ENCODE measurements at regions not wholly inside any gene's neighbourhood (a gene's known extent, or its start where the extent isn't known, plus 50 kb on each side); places are given as distances from the start of the nearest gene placed in this dataset.

DNA sequence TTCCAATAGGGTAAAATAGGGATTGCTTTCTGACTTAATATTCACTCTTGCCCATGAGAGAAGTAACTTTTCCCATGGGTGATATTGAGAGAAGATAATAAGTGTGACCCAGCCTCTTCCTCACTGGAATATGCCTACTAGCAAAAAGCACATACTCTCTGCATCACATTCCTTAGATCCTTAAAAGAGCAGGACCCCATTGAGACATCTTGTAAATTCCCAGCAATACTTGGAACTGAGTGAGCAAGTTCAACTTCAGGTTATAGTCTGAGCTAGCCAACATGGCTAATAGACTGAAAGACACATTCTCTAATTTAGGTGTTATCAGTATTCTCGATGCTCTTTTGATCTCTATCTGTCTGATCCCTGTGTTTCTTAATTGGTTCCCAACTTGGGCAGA lies 1372.3 kb downstream of the STIM2 start:
- intact Hi-C loops (cut with micrococcal nuclease; ENCODE audit: unreplicated experiment) = no loop called here
- TF ChIP-seq, protein P1, sequence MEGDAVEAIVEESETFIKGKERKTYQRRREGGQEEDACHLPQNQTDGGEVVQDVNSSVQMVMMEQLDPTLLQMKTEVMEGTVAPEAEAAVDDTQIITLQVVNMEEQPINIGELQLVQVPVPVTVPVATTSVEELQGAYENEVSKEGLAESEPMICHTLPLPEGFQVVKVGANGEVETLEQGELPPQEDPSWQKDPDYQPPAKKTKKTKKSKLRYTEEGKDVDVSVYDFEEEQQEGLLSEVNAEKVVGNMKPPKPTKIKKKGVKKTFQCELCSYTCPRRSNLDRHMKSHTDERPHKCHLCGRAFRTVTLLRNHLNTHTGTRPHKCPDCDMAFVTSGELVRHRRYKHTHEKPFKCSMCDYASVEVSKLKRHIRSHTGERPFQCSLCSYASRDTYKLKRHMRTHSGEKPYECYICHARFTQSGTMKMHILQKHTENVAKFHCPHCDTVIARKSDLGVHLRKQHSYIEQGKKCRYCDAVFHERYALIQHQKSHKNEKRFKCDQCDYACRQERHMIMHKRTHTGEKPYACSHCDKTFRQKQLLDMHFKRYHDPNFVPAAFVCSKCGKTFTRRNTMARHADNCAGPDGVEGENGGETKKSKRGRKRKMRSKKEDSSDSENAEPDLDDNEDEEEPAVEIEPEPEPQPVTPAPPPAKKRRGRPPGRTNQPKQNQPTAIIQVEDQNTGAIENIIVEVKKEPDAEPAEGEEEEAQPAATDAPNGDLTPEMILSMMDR (conservative IDR thresholded peaks at IDR 0.05) = no peak
- TF ChIP-seq EZH2 (IDR thresholded peaks at IDR 0.05; ENCODE audit: low read depth) = no peak

DNA sequence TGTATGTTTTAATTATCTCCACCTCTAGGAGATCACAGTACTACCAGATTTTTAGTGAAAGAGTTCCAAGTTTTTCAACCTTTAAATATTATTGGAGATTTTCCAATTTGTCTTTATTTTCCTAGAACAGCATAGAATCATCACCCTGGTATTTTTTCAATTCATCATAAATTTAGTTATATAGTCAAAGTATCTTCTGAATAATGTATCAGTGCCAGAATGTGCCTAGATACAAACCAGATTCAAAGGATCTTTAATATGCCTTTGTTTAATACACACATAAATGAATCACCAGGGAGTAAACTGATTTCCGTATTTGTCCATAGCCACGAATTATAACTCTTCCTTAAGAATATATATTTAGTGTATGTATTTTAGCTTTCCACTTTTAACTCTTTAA lies 1373.1 kb downstream of the STIM2 start:
- BruUV-seq (replicated peaks) = no TSS peak
- no peaks in the 10 kb centered on the region for H3K79me2 ChIP-seq (ENCODE audit: low read depth)
- ChIA-PET POLR2A (ENCODE audit: unreplicated experiment) (no interaction called here), CTCF (no interaction called here)
- no peak overlapping the region for H3K27ac ChIP-seq
- H4K20me1 ChIP-seq (ENCODE audit: insufficient read depth) = no peaks in the 10 kb centered on the region
- no peaks in the 10 kb centered on the region for H3K36me3 ChIP-seq (ENCODE audit: low read depth)
- no peaks in the 10 kb centered on the region for H3K9me3 ChIP-seq (ENCODE audit: insufficient read depth, low read depth)
- DNase-seq = no peak
- H3K4me3 ChIP-seq = no peak overlapping the region
- H3K27me3 ChIP-seq (ENCODE audit: insufficient read depth, low read depth) = no peaks in the 10 kb centered on the region
- no peaks in the 10 kb centered on the region for H3K9me2 ChIP-seq (ENCODE audit: insufficient read depth)
- intact Hi-C loops (cut with micrococcal nuclease; ENCODE audit: unreplicated experiment) = no loop called here
- no peak overlapping the region for H3K4me2 ChIP-seq
- no peak overlapping the region for H2AFZ ChIP-seq
- peaks cover 9% of the 10 kb centered on the region; the same call in 1 of the 2 replicates for H3K4me1 ChIP-seq (replicated peaks; ENCODE audit: insufficient read depth)
- H3F3A ChIP-seq (ENCODE audit: insufficient read depth, low read depth) = no peaks in the 10 kb centered on the region
- TF ChIP-seq EZH2 (IDR thresholded peaks at IDR 0.05; ENCODE audit: low read depth) = no peak
- TF ChIP-seq, protein P1 (conservative IDR thresholded peaks at IDR 0.05) = no peak

More for the DNA sequence above, 1372.3 kb downstream of the STIM2 start:
- no peaks in the 10 kb centered on the region for H4K20me1 ChIP-seq (ENCODE audit: insufficient read depth)
- ChIA-PET CTCF (no interaction called here), POLR2A (ENCODE audit: unreplicated experiment) (no interaction called here)
- H3K9me2 ChIP-seq (ENCODE audit: insufficient read depth) = no peaks in the 10 kb centered on the region
- no peaks in the 10 kb centered on the region for H3K79me2 ChIP-seq (ENCODE audit: low read depth)
- H3K4me3 ChIP-seq = no peak overlapping the region
- no peaks in the 10 kb centered on the region for H3K27me3 ChIP-seq (ENCODE audit: insufficient read depth, low read depth)
- H3K4me2 ChIP-seq = no peak overlapping the region
- H2AFZ ChIP-seq = no peak overlapping the region
- no peak overlapping the region for H3K27ac ChIP-seq
- no peaks in the 10 kb centered on the region for H3K9me3 ChIP-seq (ENCODE audit: insufficient read depth, low read depth)
- no peak for DNase-seq
- no peaks in the 10 kb centered on the region for H3F3A ChIP-seq (ENCODE audit: insufficient read depth, low read depth)
- peaks cover 9% of the 10 kb centered on the region; the same call in 1 of the 2 replicates for H3K4me1 ChIP-seq (replicated peaks; ENCODE audit: insufficient read depth)
- H3K36me3 ChIP-seq (ENCODE audit: low read depth) = no peaks in the 10 kb centered on the region
- BruUV-seq (replicated peaks) = no TSS peak

DNA sequence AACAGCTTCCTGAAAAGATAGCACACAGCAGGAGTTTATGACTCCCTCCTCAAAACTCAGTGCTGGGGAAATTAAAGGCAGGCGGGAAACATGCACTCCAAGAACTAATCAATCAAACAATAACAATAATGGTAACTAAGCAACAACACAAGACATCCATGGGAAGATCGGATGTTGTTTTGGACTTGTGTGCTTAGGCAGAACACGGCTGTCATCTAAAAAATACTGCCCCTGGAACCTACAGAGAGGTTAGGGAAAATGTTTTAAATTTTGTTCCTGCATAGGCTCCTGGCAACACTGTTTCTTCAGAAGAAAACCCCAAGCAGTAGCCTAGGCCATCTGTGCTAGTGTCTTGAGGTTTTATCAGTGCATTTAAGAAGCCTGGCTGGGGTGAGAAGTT lies 1378.2 kb downstream of the STIM2 start:
- BruUV-seq (replicated peaks) = no TSS peak
- ChIA-PET POLR2A (ENCODE audit: unreplicated experiment) (no interaction called here), CTCF (no interaction called here)
- no peaks in the 10 kb centered on the region for H3K9me2 ChIP-seq (ENCODE audit: insufficient read depth)
- H3K4me2 ChIP-seq = no peak overlapping the region
- peak overlapping the region; percentile 31; the same call in 1 of the 2 replicates for H2AFZ ChIP-seq
- H3K27ac ChIP-seq = no peak overlapping the region
- no peaks in the 10 kb centered on the region for H3K36me3 ChIP-seq (ENCODE audit: low read depth)
- H4K20me1 ChIP-seq (ENCODE audit: insufficient read depth) = no peaks in the 10 kb centered on the region; the same call in 1 of the 2 replicates
- TF ChIP-seq EZH2 (IDR thresholded peaks at IDR 0.05; ENCODE audit: low read depth) = no peak
- TF ChIP-seq, protein P1 (conservative IDR thresholded peaks at IDR 0.05) = no peak
- intact Hi-C loops (cut with micrococcal nuclease; ENCODE audit: unreplicated experiment) = no loop called here
- no peak overlapping the region for H3K4me3 ChIP-seq
- DNase-seq = no peak
- no peaks in the 10 kb centered on the region for H3K9me3 ChIP-seq (ENCODE audit: insufficient read depth, low read depth)
- H3K4me1 ChIP-seq (replicated peaks; ENCODE audit: insufficient read depth) = no peaks in the 10 kb centered on the region
- H3K79me2 ChIP-seq (ENCODE audit: low read depth) = no peaks in the 10 kb centered on the region
- H3K27me3 ChIP-seq (ENCODE audit: insufficient read depth, low read depth) = no peaks in the 10 kb centered on the region
- no peaks in the 10 kb centered on the region for H3F3A ChIP-seq (ENCODE audit: insufficient read depth, low read depth)
